ENCODE measurements at regions not wholly inside any gene's neighbourhood (a gene's known extent, or its start where the extent isn't known, plus 50 kb on each side); places are given as distances from the start of the nearest gene placed in this dataset.

DNA sequence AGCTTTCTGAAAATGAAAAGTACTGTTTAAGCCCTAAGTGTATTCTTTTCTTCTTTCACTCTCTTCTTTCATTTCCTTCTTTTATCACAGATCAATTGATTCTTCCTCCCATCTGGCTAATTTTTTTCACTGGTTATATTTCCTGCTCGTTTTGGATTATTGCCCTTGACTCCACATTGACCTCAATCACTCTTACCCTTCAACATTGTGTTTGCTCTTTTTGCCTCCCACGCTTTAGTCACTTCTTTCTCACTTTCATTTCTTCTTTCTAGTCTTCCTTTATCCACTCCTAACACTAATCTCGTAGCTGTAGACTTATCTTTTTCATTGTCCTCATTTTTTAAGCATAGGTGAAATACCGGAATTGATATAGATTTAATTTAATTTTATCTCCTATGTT is 320.3 kb upstream of the VRK2 start:
- DNase-seq = no peak

- no peak for DNase-seq
These were observed 317.9 kb upstream of the VRK2 start for GRCh38 chr2:57728691-57729090.

GRCh38 chr2:57733956-57734355 is 312.6 kb upstream of the VRK2 start:
- no peak for DNase-seq

DNA sequence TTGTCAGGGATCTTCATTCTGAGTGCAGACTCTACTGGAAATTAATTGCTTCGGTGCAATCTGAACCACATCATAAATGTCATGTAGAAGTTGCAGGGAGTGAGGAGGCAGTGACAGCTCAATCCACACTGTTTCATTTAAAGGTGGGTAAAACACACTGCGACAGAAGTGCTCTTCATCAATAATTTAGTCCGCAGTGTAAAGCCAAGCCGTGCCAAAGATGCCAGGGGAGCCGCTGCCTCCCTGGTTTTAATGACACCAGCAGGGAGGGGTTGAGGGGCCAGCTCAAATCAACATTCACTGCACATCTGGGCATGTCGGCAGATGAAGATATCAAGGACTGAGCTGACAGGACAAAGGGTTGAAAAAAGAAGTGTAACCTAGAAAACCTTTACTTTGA is 305.7 kb upstream of the VRK2 start:
- DNase-seq = no peak

- DNase-seq = no peak
These were observed 293.0 kb upstream of the VRK2 start for GRCh38 chr2:57753636-57754035.

- no peak for DNase-seq
These were observed 287.9 kb upstream of the VRK2 start for GRCh38 chr2:57758686-57759085.

DNA sequence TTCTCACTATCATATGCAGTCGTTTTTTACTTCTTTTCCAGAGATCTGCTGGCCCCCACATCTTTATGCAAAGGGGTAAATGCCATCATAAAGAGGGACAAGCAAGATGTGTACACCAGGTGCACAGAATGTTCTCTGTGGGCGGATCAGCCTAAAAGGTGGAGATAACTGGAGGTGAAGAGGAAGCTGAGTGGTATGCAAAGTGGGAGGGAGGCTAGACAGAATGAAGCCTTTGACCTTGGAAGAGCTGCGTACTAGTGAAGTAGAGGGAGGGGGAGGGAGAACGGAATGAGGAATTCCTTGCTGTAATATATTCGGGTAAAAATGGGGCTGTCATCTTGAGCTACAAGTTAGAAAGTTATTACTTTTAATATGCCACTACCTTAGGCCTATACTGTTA is 287.5 kb upstream of the VRK2 start:
- DNase-seq = no peak

GRCh38 chr2:57759822-57760300 is 286.7 kb upstream of the VRK2 start:
- DNase-seq = peak; percentile 79

GRCh38 chr2:57760381-57760801 is 286.2 kb upstream of the VRK2 start:
- DNase-seq = peak; percentile 18

GRCh38 chr2:57776916-57777315 is 269.7 kb upstream of the VRK2 start:
- DNase-seq = no peak

GRCh38 chr2:57782587-57782986 is 264.0 kb upstream of the VRK2 start:
- DNase-seq = no peak

GRCh38 chr2:57793310-57793709 is 253.3 kb upstream of the VRK2 start:
- DNase-seq = no peak

DNA sequence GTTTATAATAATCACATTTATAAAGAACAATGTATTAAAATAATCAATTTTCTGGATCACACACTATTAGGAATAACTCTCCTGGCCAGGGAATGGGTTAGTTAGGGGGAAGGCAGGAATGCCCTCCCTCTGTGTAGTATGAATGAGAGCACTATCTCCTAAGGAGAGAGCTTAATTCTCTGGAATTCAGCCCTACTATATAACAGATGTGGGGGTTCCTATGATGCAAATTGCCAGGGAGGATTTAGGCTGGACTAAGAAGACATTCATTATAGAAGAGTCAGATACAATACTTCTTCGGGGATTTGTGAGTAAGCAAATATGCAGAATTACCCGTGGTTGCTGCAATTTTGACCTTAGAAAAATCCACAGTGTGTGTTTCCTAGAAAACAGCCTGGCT is 250.1 kb upstream of the VRK2 start:
- peak; percentile 5 for DNase-seq

- no peak for DNase-seq
These were observed 248.3 kb upstream of the VRK2 start for GRCh38 chr2:57798346-57798745.

- peak; percentile 30 for DNase-seq
These were observed 244.4 kb upstream of the VRK2 start for GRCh38 chr2:57802243-57802642.

DNA sequence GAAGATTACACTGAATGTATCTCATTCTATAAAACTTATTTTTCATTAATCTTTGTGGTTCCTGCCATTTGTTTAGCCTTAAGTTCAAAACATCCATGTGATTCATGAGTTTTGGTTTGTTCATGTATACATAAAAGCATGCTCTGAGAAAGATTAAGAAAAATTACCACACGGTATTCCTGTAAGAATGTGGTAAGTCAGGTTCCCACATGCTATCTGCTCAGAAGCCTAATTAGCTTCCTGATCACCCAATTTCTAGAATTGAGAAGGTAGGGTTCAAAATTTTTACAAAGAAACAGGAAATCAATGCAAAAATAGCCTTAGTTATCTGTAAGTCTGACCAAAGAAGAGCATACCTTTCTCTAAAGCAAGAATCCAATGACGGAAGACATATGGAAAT is 241.6 kb upstream of the VRK2 start:
- no peak for DNase-seq

GRCh38 chr2:57806449-57806968 is 240.1 kb upstream of the VRK2 start:
- no peak for DNase-seq

DNA sequence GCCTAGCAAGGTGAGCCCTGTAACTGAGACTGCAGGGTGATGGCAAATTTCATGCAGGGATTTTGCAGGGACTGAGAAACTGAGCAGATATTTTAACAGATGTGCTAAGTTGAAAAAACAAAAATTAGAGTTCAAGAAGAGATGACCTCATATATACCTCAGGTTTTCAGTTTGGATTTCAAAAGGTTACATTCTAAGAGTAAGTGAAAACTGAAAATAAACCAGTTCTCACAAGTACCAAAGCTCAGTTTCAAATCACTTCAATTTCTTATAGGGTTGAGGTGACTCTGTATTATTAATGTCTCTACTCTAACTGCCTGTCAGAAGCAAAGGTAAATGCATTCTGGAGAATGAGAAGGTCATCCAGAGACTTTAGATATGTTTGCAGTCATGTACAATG is 237.4 kb upstream of the VRK2 start:
- no peak for DNase-seq

DNA sequence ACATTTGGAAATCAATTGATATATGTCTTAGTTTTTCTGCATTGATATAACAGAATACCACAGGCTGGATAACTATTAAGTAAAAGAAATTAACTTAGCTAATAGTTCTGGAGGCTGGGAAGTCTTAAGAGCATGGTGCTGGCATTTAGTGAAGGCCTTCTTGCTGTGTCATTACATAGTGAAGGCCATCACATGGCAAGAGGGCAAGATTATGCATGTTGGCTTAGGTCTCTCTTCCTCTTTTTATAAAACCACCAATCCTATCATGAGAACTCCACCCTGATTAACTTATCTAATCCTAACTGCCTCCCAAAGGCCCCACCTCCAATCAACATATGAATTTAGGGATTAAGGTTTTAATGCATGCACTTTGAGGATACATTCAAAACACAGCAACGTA is 225.5 kb upstream of the VRK2 start:
- DNase-seq = no peak

DNA sequence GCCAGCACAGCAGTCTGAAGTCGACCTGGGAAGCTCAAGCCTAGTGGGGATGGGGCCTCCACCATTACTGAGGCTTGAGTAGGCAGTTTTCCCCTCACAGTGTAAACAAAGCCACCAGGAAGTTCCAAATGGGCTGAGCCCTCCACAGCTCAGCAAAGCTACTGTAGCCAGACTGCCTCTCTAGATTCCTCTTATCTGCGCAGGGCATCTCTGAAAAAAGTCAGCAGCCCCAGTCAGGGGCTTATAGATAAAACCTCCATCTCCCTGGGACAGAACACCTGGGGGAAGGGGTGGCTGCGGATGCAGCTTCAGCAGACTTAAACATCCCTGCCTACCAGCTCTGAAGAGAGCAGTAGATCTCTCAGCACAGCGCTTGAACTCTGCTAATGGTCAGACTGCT is 218.4 kb upstream of the VRK2 start:
- DNase-seq = no peak

- no peak for DNase-seq
These were observed 211.9 kb upstream of the VRK2 start for GRCh38 chr2:57834666-57835065.

GRCh38 chr2:57842531-57842930 is 204.1 kb upstream of the VRK2 start:
- no peak for DNase-seq

DNA sequence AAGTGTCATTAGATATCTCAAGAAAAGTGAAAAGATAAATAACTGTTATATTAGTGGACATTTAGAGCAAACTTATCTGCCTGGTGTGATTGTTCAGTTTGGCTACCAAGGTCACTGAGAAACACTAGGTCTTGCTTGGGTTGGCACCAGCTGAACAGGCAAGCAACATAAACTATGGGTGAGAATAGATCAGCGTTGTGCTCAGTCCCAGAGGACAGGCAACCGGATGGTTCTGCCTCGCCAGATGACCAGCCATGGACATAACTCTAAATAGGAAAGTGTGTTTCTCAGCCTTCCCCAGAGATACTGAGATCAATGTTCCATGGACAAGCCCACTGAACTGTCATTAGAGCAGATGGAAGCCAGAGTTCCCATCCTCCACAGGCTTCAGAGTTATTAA is 203.4 kb upstream of the VRK2 start:
- no peak for DNase-seq

DNA sequence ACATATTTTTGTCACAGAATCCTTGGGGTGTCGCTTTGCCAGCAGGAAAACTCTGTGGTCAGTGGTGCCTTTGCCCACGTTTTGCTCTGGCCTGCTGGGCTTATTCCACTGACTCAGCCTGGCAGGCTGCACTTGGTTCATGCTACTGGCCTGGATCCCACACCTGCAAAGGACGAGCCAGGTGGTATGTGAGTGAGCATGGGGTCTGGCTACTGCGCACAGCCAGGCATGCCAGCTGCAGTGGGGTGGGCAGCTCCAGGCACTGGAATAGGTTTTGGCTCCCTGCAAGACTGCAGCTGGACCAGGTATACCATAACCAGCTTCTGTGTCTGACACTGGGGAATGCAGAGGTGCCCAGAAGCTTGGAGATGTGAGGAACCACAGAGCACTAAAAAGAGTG is 197.9 kb upstream of the VRK2 start:
- DNase-seq = no peak

GRCh38 chr2:57849843-57850242 is 196.8 kb upstream of the VRK2 start:
- DNase-seq = no peak
